PC-3 (cell line): ENCODE measurements at regions not wholly inside any gene's neighbourhood (a gene's known extent, or its start where the extent isn't known, plus 50 kb on each side); places are given as distances from the start of the nearest gene placed in this dataset.

Experiments used
- EZH2 ChIP-seq: fragments of 300-600 bp; sonication (generic); IDR thresholded peaks from one replicate; pipeline ENCODE4 v1.6.1; 2017; ENCODE audit warnings: antibody characterized with exemption, mild to moderate bottlenecking, low read length; ENCODE audit not compliant: unreplicated experiment
- EZH2phosphoT487 ChIP-seq: fragments of 300-600 bp; sonication (generic); IDR thresholded peaks from 2 replicates; pipeline ENCODE4 v1.6.1; 2018; ENCODE audit warnings: mild to moderate bottlenecking, antibody characterized with exemption, low read length, borderline replicate concordance
- TF ChIP-seq, protein P1 (sequence below): fragments of 300-600 bp; sonication (generic); conservative IDR thresholded peaks from 2 replicates; pipeline ENCODE4 v1.5.1; 2017; ENCODE audit warnings: antibody characterized with exemption, low read depth, mild to moderate bottlenecking, low read length

DNA sequence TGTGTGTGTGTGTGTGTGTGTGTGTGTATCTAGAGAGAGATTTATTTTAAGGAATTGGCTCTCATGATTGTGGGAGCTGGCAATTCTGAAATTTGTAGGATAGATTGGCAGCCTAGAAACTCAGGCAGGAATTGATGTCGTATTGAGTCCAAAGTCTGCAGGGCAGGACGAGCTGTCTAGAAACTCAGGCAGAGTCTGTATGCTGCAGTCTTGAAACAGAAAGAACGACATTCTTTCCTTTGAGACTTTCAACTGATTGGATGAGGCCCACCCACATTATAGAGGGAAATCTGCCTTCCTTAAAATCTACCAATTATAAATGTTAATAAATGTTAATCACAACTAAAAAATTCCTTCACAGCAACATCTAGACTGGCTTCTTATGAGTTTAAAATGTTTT is 436.6 kb upstream of the FANCL start:
- TF ChIP-seq, protein P1, sequence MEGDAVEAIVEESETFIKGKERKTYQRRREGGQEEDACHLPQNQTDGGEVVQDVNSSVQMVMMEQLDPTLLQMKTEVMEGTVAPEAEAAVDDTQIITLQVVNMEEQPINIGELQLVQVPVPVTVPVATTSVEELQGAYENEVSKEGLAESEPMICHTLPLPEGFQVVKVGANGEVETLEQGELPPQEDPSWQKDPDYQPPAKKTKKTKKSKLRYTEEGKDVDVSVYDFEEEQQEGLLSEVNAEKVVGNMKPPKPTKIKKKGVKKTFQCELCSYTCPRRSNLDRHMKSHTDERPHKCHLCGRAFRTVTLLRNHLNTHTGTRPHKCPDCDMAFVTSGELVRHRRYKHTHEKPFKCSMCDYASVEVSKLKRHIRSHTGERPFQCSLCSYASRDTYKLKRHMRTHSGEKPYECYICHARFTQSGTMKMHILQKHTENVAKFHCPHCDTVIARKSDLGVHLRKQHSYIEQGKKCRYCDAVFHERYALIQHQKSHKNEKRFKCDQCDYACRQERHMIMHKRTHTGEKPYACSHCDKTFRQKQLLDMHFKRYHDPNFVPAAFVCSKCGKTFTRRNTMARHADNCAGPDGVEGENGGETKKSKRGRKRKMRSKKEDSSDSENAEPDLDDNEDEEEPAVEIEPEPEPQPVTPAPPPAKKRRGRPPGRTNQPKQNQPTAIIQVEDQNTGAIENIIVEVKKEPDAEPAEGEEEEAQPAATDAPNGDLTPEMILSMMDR, result no peak
- TF ChIP-seq EZH2, result no peak
- no peak for TF ChIP-seq EZH2phosphoT487
